Dermis microvascular lymphatic vessel endothelial cell (primary cell): ENCODE measurements at regions not wholly inside any gene's neighbourhood (a gene's known extent, or its start where the extent isn't known, plus 50 kb on each side); places are given as distances from the start of the nearest gene placed in this dataset.
A peak's percentile ranks its signal among the peaks of the same experiment; 100 is the strongest.
"Not testable (repeated sequence)": the region's sequence is repeated elsewhere in the genome, so short reads cannot be mapped to it uniquely, and the experiment has no call there.

Source experiments
- DNase-seq, 2 donors: peaks; one replicate each; pipeline versions ENCODE4 v3.0.0 to v3.0.0-alpha.2; 2010; ENCODE audit warnings: low read depth in 2 of 2

DNA sequence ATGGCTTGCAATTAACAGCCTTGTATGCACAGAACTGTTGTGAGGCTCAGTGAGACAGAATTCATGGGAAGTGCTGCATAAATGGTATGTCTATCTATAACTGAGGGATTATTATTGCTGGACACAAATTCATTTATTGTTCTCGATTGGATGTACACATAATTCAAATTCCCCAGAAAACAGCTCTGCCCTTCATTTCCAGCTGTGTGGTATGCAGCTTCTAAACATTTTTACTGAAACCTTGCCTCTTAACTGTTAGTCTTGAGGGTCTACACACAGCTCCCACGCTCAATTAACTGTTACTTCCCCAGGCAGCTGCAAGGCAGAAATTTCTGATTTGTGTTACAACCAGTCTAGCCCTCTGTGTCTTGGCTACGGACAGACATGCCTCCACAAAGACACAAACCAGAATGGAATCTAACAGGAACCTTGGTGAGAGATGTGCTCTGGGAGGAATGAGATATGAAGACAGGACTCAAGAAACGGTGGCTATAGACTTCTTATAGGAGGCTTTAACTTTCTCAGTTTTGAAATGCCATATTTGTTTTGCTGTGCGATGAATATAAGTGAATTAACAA is 139.7 kb upstream of the TBL1XR1 start:
- no peak for DNase-seq

DNA sequence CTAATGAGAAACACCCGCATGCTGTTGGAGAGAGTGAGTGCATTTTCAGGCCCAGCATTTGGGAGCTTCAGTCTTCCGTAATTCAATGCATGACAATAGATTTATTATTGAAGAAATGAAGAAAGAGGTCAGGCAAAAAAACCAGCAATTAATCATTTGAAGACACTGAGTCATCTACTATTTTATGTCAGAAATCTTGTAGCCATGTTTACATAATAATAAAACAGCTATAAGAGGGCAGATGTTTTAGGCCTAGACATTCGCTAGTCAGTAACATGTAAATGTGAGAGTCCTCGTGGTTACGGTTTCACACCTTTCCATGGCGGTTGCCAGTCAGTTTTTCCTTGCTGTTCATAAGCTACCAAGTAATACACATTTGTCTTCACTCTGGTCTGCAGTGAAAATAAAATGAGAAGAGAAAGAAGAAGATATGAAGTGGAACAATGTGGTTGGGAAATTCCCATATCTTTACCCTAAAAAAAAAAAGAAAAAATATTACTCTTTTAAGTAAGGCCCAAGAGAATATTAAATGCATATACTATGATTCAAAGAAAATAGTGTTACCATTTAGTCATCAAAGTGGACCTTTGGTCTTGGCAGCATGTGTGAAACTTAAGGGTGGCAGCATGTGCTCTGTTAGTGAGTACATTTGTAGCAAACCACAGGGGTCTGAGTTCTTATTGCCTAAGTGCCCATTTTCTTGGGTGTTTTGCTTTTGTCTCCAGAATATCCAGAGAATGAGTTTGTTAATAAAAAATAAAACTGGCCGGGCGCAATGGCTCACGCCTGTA is 140.5 kb upstream of the TBL1XR1 start:
- DNase-seq = no peak

DNA sequence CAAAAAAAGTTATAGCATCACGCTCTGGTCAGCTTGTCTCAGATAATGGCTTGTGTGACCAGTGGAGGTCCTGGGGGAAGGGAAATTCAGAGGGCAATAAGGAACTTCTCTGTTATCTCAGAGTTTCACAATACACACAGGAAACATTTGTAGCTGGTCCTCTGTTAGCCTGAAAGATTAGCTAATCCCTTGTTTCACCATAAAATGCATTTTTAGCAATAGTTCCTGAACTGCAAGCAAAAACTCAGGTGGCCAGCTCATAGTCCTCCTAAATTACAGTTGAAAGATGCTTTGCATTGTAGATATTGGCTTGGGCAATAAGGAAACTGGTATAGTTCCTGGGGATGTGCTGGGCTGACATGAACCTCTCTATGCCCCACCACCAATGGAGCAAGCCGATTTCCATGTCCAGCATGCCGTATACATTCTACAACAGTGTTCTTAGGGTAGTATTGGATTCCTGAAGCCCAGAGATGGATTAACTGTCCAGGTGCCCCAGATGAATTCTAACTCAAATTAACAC is 141.5 kb upstream of the TBL1XR1 start:
- peak in 1 of 2 donors; percentile 35 for DNase-seq

DNA sequence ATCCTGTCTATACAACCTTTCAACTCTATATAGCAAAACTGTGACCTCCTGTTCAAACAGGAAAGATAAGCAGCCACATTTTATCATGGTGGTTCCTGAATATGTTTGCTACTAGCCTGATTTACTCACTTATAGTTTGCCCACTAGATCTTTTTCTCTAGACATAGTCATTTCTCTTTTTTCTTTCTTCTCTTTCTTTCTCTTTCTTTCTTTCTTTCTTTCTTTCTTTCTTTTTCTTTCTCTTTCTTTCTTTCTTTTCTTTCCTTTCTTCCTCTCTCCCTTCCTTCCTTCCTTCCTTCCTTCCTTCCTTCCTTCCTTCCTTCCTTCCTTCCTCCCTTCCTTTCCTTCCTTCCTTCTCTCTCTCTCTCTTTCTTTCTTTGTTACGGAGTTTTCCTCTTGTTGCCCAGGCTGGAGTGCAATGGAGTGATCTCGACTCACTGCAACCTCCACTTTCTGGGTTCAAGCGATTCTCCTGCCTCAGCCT is 142.0 kb upstream of the TBL1XR1 start:
- DNase-seq = peak in 1 of 2 donors; percentile 16

DNA sequence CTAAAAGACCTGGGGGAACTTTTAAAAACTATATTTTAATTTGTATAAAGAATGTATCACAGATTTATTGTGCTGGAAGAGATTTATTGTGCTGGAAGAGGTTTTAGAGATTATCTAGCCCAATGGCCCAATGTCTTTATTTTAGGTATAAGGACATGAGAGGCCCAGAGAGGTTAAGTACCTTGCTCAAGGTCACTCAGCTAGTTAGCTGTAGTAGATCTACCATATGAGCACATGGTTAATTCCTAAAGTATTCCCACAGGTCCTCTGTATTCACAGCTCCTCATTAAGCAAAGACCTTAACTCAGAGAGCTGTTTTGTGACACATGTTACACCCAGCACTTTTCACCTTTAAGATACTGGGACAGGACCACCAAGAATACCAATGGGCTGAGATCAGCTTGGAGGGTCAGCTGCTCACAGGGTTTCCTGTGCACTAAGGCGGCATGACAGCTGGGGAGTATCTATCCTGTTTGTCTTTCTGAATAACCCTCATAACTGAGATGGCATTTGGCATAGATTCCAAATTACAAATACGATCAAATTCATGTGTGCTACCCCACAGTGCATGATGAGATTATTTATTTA is 143.1 kb upstream of the TBL1XR1 start:
- DNase-seq = peak in 1 of 2 donors; percentile 62

DNA sequence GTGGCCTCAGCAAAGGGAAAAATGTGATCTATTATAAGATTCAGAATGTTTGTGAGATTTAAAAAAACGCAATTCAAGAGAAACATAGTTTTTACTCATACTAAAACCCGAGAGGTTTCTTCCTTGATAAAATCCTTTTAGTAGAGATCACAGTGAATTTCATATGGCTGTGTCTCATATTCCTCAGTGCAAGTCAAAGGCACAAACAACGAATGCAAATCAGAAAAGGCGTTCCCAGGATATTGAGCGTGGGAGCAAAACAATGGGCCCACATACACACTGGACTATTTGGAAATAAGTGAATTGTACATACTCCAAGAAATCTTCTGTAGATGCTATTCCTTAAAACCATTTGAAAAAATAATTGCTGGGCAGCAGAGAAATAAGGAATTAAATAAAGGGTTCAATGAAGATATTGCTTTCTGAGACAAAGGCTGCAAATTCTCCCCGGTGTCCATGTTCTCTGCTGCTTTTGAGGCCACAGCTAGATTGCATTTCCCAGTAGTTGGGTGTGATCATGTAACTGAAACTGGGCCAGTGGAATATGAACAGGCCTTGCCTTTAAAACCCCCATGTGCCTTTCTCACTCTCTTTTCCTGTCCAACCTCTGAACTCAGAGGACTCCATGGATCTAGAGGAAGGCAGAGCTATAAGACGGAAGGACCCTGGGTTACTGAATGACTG is 144.6 kb upstream of the TBL1XR1 start:
- DNase-seq = no peak

DNA sequence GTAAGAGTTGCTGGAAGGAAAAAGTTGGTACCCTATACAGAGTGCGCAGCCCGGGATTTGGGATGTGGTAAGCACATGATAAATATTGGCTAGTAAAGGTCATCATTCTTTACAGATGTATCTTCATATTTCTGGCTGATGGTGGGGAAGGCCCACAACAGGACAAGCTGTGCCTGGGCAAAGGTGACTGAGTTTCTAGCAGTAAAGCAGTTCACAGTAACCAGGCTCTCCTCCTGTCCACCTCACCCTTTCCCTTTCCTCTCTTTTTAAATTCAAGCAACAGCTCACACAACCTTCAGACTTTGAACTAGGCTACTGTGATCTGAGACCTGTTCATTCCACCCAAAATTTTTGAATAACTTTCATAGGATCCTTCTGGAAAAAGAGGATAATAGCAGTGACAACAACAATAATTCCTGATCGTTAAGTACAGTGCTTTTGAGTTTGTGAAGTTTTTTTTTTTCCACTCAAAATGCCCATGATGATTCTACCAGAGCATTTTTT is 145.9 kb upstream of the TBL1XR1 start:
- no peak for DNase-seq

DNA sequence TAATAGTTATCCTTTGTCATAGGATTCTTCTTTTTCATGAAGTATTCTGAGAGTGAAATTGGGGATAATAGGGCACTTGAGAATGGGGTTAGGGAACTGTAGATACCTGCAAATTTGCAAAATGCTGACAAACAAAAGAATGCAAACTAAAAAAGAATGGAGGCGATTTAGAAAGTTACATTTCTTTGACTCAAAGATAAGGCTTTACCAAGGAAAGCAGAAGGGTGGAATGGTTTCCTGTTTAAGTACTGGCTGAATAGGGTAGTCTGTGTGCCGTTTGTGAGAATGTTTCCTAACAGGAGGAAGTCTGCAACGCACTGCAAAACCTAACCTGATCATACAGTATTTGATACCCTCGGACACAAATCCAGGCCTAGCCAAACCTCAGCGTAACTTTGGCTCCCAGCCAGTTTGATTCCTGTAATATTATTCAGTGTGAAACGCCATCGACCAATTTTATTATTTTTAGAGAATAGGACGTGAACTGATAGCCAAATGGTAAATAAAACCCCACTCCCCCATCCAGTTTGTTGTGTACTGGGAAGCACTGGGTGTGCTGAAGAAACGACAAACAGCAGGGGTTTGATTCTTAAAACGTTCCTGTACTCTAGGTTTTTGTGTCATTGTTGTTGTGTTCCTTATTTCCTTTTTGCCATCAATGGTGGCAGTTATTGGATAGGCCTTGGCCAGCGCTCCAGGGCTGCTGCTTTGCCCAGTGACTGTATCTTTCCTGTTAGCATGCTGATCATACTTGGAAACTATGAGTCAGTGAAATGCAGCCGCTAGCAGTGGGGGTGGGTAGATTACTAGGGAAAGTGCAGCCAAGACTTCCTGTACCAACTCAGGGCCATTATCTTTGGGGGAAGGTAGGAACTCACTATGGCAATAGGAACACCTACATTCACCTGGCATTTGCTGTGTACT is 148.0 kb upstream of the TBL1XR1 start:
- peak; percentile 96 to 99 for DNase-seq

DNA sequence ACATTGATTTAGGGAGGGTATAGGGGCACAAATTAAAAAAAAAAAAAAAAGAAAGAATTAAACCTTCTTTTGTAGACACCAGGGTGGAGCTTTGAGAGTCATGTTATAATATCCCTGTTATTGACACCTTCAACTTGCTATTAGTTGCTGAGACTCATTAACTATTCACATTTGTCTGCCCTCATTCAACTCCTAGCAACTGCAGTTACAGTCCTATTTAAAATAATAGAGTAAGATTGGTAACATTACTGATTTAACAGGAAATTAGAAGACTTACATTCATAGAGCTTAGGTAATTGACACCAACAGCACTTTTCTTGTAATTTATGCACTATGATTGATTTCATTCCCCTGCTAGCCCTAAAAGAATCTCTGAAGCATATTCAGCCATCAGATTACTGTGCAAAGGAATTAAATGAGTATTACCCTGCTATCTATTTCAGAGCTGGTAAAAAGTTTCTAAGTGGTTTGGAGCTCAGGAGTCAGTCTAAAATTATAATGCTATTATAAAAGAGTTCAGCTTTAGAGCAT is 148.8 kb upstream of the TBL1XR1 start:
- no peak for DNase-seq

DNA sequence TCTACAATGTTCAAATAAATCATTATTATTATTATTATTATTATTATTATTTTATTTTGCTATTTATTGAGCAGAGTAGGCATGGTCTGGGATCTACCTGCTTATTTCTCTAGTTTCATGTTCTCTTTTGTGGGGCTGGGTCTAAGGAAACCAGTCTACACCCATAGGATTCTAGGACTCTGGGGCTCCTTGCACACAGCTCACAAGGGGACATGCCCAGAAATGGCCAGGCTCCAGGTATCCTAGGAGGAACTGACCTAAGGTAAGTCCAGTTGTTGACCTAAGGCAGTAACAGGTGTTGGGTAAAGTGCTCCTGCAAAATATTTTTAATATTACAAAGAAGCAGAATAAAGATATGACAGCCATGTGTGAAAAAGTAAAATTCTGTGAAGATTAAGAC is 149.6 kb upstream of the TBL1XR1 start:
- DNase-seq = no peak

DNA sequence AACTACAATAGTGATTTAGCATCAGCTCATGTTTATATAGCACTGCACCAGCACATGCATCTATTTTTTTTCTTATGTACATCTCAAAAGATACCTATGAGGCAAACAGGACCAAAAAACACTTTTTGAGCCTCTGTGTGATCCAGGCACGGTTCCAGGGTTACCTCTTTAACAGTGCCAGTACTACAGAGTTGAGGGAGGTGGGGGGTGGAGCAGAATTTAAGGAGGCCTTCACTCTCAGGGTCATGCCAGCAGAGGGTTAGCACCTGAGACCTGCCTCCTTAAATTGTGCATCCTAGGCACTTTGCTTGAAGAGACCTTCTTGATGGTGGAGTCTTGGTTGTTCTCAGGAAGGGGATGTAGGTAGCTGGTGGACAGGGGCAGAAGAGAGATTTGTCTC is 150.3 kb upstream of the TBL1XR1 start:
- DNase-seq = no peak

DNA sequence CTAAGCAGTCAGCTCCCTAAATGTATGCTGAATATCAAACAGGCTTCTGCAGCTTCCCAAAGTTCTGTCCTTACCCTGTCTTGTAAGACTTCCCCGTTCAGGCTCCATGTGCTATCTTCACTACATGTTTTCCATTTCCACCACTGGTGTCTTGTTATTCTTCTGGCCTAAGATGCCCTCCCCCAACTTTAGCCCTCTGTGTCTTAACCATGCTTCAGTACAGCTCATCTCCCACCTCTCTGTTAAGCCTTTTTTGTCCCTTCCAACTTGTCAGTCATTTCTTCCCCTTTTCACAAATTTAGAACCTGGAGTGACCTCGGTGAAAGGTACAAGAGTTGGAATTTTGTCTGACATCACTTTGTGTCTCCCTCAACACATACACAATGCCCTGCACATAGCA is 151.7 kb upstream of the TBL1XR1 start:
- DNase-seq = no peak

DNA sequence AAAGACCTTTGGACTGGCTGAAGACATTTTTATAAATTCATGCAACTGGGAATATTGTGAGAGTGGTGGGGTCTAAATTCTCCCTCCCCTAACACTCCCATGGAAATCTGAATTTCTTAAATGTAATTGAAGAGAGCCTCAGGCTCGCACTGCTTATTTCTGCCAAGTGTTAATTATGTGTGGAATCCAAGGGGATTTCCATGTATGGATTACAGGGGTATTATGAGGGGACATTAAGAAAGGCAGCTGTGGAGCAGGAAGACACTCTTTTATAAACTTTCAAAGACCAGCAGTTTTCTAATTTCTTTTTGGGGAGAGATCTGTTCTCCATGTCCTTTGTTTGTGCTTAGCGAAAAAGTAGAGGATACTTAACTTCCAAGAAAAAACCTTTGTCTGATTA is 152.1 kb upstream of the TBL1XR1 start:
- DNase-seq = no peak

DNA sequence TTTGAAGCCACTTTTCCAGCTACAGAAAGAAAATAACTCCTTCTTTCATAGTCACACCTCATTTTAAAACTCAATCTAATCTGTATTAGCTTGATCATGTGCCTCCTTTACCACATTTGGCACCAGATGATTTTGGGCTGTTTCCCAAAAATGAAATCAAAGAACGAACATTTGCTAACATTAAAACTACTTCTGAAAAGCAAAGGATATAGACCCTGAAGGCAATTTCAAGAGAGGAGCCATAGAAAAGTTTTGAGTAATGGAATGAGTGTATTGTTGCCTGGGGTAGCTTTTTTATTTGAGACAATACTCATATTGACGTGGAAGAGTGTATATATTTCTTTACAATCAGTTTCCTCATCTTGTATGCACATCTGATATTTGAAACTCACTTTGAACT is 152.8 kb upstream of the TBL1XR1 start:
- DNase-seq = no peak

DNA sequence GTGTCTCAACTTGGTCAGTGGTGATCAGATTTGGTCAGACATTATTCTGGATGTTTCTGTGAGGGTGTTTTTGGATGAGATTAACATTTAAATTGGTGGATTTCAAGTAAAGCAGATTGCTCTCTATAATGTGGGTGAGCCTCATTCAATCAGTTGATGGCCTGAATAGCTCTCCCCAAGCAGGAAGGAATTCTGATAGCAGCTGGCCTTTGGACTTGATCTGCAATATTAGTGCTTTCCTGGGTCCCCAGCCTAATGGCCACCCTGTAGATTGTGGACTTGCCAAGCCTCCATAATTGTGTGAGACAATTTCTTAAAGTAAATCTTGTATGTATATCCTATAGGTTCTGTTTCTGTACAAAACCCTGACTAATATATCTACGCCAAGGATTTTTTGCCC is 153.9 kb upstream of the TBL1XR1 start:
- no peak for DNase-seq

DNA sequence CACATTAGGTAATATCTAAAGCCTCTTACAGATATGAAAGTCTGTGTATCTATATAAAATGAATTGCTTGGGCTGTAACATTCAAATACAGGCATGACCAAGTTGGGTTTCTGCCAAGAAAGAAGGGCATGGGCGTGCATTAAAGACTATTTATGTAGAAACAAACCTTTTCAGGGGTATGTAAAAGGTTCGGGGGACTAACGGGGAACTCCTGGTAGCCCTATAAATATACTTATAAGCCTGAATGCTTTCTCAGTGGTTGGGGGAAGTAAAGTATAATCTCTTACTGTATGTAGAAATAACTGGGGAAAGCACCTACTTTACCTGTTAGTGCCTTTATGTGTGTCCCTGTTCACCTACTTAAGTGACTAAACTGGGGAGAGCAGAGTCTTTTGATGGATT is 154.5 kb upstream of the TBL1XR1 start:
- no peak for DNase-seq

DNA sequence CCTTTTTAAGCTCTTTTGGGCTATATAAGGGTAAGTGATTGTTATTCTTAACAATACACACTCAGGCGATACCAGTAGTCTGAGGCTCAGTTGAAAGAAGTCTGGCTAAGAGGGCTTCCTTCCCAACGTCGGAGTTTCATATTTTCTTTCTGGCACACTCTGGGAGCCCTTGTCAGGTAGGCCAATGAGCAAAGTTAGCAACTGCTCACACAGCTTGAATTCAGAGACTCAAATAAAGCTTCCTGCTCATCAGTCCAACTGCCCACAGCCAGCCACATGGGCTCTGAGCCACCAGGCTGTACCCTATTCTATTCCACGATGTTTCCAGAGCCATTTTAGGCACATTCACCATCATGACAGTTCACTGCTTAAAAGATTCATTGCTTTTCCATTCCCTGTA is 155.1 kb upstream of the TBL1XR1 start:
- no peak for DNase-seq

DNA sequence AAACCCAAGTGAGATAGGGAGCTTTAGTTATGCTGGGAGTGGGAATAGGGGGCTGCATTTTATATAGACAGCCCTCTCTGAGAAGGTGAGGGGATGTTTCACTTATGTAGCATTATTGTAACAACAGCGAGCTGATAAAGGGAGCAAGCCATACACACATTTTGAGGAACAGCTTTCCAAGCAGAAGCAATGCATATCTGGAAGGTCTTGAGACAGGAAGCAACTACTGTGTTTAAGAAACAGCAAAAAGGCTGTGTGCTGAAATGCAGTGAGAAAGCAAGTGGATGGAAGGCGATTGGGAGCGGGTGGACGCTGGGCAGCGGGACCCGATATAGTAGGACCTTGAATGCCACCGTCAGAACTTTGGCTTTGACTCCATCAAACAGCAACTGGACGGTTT is 155.9 kb upstream of the TBL1XR1 start:
- no peak for DNase-seq

DNA sequence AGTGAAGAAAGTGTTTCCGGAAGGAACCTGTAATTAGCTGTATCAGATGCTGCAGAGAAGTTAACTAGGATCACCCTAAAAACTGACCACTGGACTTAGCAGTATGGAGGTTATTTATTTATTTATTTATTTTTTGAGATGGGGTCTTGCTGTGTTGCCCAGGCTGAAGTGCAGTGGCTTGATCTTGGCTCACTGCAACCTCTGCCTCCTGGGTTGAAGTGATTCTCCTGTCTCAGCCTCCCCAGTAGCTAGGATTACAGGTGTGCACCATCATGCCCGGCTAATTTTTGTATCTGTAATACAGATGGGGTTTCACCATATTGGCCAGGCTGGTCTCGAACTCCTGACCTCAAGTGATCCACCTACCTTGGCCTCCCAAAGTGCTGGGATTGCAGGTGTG is 156.6 kb upstream of the TBL1XR1 start:
- not testable (repeated sequence) for DNase-seq

DNA sequence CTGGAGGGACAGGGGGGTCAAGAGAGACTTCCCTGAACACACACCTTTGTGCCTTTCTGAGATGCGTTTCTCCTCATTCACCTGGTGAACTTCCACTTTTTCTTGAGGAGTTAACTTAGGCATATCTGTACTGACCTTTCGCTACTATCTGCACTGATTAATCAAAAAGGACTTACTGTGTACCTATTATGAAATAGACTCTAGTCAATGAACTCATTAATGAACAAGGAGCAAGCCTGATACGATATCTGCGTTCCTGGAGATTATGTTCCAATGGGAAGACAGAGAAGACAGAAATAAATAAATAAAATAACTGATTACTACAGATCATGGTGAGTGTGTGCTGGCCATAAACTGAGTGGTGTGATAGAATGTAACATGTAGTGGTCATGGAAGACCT is 157.2 kb upstream of the TBL1XR1 start:
- no peak for DNase-seq

DNA sequence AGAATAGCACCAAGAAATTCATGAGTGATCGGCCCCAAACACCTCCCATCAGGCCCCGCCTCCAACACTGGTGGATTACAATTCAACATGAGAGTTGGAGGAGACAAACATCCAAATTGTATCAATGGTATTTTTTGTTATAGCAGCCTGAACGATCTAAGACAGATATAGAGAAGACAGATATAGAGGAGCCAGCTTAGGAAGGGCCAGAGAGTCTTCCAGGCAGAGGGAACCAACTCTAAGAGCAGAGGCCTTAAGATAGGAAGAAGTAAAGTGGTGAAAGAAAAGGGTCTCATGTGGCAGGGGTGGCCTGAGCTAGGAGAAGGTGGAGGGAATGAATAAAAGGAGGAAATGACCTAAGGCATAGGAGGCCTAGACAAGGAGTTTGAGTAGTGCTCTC is 158.8 kb upstream of the TBL1XR1 start:
- no peak for DNase-seq
